ENCODE measurements at regions not wholly inside any gene's neighbourhood (a gene's known extent, or its start where the extent isn't known, plus 50 kb on each side); places are given as distances from the start of the nearest gene placed in this dataset.

DNA sequence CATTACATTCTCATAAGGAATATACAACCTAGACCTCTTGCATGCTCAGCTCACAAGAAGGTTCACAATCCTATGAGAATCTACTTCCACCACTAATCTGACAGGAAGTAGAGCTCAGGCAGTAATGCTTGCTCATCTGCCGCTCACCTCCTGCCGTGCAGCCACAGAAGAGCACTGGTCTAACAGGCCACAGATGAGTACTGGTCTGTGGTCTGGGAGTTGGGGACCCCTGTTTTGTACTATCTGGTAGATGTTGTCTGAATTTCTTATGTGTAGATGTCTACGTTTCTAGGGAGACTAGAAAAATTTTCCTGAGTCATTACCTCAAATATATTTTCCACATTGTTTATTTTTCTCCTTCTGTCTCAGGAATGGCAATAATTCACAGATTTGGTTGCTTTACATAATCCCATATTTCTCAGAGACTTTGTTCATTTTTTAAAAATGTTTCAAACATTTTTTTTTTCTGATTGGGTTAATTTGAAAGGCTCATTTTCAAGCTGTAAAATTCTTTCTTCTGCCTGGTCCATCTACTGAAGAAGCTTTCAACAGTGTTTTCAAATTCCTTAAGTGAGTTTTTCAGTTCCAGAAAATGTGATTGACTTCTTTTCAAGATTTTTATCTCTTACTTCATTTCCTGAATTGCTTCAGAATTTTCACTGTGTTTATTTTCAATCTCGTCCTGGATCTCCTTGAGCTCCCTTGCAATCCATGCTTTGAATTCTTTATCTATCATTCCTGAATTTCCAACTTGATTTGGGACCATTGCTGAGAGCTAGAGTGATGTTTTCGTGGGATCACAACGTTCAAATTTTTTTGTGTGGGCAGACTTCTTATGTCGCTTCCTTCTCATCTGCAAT is 1322.2 kb downstream of the PCDH9 start:
- TF ChIP-seq, protein P1, sequence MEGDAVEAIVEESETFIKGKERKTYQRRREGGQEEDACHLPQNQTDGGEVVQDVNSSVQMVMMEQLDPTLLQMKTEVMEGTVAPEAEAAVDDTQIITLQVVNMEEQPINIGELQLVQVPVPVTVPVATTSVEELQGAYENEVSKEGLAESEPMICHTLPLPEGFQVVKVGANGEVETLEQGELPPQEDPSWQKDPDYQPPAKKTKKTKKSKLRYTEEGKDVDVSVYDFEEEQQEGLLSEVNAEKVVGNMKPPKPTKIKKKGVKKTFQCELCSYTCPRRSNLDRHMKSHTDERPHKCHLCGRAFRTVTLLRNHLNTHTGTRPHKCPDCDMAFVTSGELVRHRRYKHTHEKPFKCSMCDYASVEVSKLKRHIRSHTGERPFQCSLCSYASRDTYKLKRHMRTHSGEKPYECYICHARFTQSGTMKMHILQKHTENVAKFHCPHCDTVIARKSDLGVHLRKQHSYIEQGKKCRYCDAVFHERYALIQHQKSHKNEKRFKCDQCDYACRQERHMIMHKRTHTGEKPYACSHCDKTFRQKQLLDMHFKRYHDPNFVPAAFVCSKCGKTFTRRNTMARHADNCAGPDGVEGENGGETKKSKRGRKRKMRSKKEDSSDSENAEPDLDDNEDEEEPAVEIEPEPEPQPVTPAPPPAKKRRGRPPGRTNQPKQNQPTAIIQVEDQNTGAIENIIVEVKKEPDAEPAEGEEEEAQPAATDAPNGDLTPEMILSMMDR (IDR thresholded peaks at IDR 0.05; ENCODE audit: low read depth, low read length): no peak
- no peaks in the 10 kb centered on the region for H3K36me3 ChIP-seq
- H3K4me1 ChIP-seq (ENCODE audit: low read depth): no peaks in the 10 kb centered on the region
- H3K27me3 ChIP-seq: no peaks in the 10 kb centered on the region
- no peaks in the 10 kb centered on the region for H3K9me3 ChIP-seq (ENCODE audit: low read depth)
- no peak for DNase-seq (ENCODE audit: low read depth in 1 of 2, low spot score in 1 of 2)
- H3K4me3 ChIP-seq: no peak overlapping the region
- no peak overlapping the region for H3K27ac ChIP-seq

DNA sequence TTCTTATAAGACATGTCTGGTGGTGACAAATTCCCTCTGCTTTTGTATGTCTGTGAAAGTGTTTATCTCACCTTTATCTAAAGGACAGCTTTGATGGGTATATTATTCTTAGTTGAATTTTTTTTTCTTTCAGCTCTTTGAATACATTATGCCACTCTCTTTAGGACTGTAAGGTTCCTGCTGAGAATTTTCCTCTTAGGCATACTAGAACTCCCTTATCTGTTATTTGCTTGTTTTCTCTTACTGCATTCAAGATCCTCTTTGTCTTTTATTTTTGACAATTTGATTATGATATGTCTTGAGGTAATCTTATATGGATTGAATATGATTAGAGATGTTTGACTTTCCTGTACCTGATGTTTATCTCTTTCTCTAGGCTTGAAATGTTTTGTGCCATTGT is 1328.4 kb downstream of the PCDH9 start:
- Histone ChIP-seq H3K9me3 (ENCODE audit: low read depth) (no peaks in the 10 kb centered on the region), H3K36me3 (no peaks in the 10 kb centered on the region), H3K27me3 (no peaks in the 10 kb centered on the region), H3K4me1 (ENCODE audit: low read depth) (no peaks in the 10 kb centered on the region), H3K4me3 (no peak overlapping the region), H3K27ac (no peak overlapping the region)
- TF ChIP-seq, protein P1 (IDR thresholded peaks at IDR 0.05; ENCODE audit: low read depth, low read length): no peak
- no peak for DNase-seq (ENCODE audit: low read depth in 1 of 2, low spot score in 1 of 2)

DNA sequence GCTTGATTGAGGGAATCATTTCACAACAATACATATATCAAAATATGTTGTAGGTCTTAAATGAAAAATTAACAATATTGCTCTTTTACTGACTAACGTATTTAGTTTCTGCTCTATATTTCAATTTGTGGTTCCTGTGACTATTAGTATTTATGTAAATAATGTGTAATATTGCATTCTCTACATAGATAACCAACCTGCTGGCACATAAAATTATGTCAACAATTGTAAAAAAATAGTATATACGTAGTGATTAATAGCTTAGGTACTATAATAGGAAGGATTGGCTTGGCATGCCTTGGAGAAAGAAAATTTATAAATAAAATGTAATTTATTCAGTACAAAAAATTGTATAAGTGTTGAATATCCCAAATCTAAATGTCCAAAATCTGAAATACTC is 1336.1 kb downstream of the PCDH9 start:
- Histone ChIP-seq H3K27ac (no peak overlapping the region), H3K4me1 (ENCODE audit: low read depth) (no peaks in the 10 kb centered on the region), H3K9me3 (ENCODE audit: low read depth) (no peaks in the 10 kb centered on the region), H3K36me3 (no peaks in the 10 kb centered on the region), H3K4me3 (no peak overlapping the region), H3K27me3 (no peaks in the 10 kb centered on the region)
- DNase-seq (ENCODE audit: low read depth in 1 of 2, low spot score in 1 of 2): no peak
- TF ChIP-seq, protein P1 (IDR thresholded peaks at IDR 0.05; ENCODE audit: low read depth, low read length): no peak

DNA sequence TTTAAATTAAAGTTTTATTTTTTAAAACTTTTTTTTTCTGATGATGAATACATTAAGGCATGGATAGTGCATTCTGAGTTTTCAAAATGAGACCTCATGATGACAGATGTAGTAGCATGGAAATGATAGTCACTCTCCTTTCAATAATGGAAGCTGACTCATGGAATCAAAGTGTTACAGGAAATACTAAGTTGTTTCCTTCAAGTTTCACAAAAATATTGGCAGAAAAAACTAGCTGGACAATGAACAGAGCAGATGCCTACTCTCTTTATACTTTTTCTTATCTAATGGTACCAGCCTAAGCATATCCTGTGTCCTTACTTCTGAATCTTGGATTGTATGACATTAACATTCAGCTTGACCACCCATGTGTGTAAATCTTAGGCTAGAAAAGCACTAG is 1337.3 kb downstream of the PCDH9 start:
- TF ChIP-seq, protein P1 (IDR thresholded peaks at IDR 0.05; ENCODE audit: low read depth, low read length): no peak
- peak in 1 of 2 donors; percentile 5 for DNase-seq (ENCODE audit: low read depth in 1 of 2, low spot score in 1 of 2)
- Histone ChIP-seq H3K27me3 (no peaks in the 10 kb centered on the region), H3K9me3 (ENCODE audit: low read depth) (no peaks in the 10 kb centered on the region), H3K36me3 (no peaks in the 10 kb centered on the region), H3K4me3 (no peak overlapping the region), H3K4me1 (ENCODE audit: low read depth) (no peaks in the 10 kb centered on the region), H3K27ac (no peak overlapping the region)

DNA sequence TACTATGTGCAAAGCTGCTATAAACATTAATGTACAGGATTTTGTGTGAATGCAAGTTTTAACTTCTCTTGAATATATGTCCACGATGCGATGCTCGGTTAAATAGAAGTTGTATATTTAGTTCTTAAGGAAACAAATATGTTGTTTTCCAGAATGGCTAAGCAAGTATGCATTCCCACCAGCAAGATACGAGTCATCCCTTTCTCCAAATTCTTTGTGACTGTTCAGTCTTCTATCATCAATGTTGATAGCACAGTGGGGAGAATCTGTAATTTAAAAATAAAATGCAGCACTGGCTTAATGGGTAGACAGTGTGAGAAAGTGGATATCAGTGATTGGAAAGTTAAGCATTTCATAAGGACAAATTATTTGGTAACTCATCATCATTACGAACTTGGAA is 1340.8 kb downstream of the PCDH9 start:
- TF ChIP-seq, protein P1 (IDR thresholded peaks at IDR 0.05; ENCODE audit: low read depth, low read length): no peak
- H3K36me3 ChIP-seq: no peaks in the 10 kb centered on the region
- H3K4me1 ChIP-seq (ENCODE audit: low read depth): no peaks in the 10 kb centered on the region
- no peak overlapping the region for H3K4me3 ChIP-seq
- DNase-seq (ENCODE audit: low read depth in 1 of 2, low spot score in 1 of 2): no peak
- H3K27ac ChIP-seq: no peak overlapping the region
- H3K9me3 ChIP-seq (ENCODE audit: low read depth): no peaks in the 10 kb centered on the region
- H3K27me3 ChIP-seq: no peaks in the 10 kb centered on the region
